Cardiac muscle cell (in vitro differentiated cells and primary cell): ENCODE measurements at regions not wholly inside any gene's neighbourhood (a gene's known extent, or its start where the extent isn't known, plus 50 kb on each side); places are given as distances from the start of the nearest gene placed in this dataset.

Experiments used
- DNase-seq, 2 donors: peaks; one replicate each; pipeline versions ENCODE4 v3.0.0 to v3.0.0-alpha.2; 2010 to 2017; ENCODE audit warnings: low read depth in 1 of 2, low spot score in 1 of 2
- H3K27ac ChIP-seq: fragments of 200-600 bp; sonication (generic); 2 replicates; pipeline ENCODE4 v1.5.1; 2016
- H3K27me3 ChIP-seq: fragments of 200-600 bp; sonication (generic); 2 replicates; pipeline ENCODE4 v1.6.0; 2016; ENCODE audit warnings: control low read depth
- H3K36me3 ChIP-seq: fragments of 200-600 bp; sonication (generic); 2 replicates; pipeline ENCODE4 v1.5.1; 2016; ENCODE audit warnings: control low read depth
- H3K4me1 ChIP-seq: fragments of 200-600 bp; sonication (generic); 2 replicates; pipeline ENCODE4 v1.8.1; 2017; ENCODE audit warnings: low read depth, mild to moderate bottlenecking, mixed run types
- H3K4me3 ChIP-seq: fragments of 200-600 bp; sonication (generic); 2 replicates; pipeline ENCODE4 v1.5.1; 2016; ENCODE audit warnings: mild to moderate bottlenecking
- H3K9me3 ChIP-seq: fragments of 200-600 bp; sonication (generic); 2 replicates; pipeline ENCODE4 v1.5.1; 2017; ENCODE audit warnings: low read depth, mild to moderate bottlenecking, control low read depth
- CTCF ChIP-seq: IDR thresholded peaks from 2 replicates; pipeline ENCODE4 v1.5.1; 2012; ENCODE audit warnings: low read depth, mild to moderate bottlenecking, low read length

GRCh38 chr9:129262261-129262660 is 84.2 kb upstream of the IER5L start:
- TF ChIP-seq CTCF: no peak
- Histone ChIP-seq H3K36me3 (no peaks in the 10 kb centered on the region), H3K4me3 (no peak overlapping the region), H3K27ac (no peak overlapping the region), H3K4me1 (peaks cover 3% of the 10 kb centered on the region), H3K9me3 (no peaks in the 10 kb centered on the region), H3K27me3 (peaks cover 17% of the 10 kb centered on the region)
- DNase-seq: no peak

GRCh38 chr9:129259375-129259774 is 81.3 kb upstream of the IER5L start:
- Histone ChIP-seq H3K9me3 (no peaks in the 10 kb centered on the region), H3K4me3 (no peak overlapping the region), H3K27me3 (peaks cover 17% of the 10 kb centered on the region), H3K27ac (no peak overlapping the region), H3K36me3 (no peaks in the 10 kb centered on the region), H3K4me1 (peaks cover 10% of the 10 kb centered on the region)
- no peak for DNase-seq
- TF ChIP-seq CTCF: no peak

- peaks cover 14% of the 10 kb centered on the region for H3K4me1 ChIP-seq
- no peak overlapping the region for H3K27ac ChIP-seq
- H3K36me3 ChIP-seq: no peaks in the 10 kb centered on the region
- no peak for DNase-seq
- H3K4me3 ChIP-seq: no peak overlapping the region
- H3K27me3 ChIP-seq: peaks cover 17% of the 10 kb centered on the region
- H3K9me3 ChIP-seq: no peaks in the 10 kb centered on the region
- no peak for TF ChIP-seq CTCF
Observed at GRCh38 chr9:129258823-129259301, 80.8 kb upstream of the IER5L start.

GRCh38 chr9:129258124-129258822 is 80.2 kb upstream of the IER5L start:
- H3K27ac ChIP-seq: no peak overlapping the region
- H3K9me3 ChIP-seq: no peaks in the 10 kb centered on the region
- peaks cover 17% of the 10 kb centered on the region for H3K27me3 ChIP-seq
- no peaks in the 10 kb centered on the region for H3K36me3 ChIP-seq
- no peak overlapping the region for H3K4me3 ChIP-seq
- H3K4me1 ChIP-seq: peaks cover 19% of the 10 kb centered on the region
- DNase-seq: peak; percentile 96 to 97
- TF ChIP-seq CTCF: no peak

- H3K27ac ChIP-seq: no peak overlapping the region
- DNase-seq: no peak
- no peaks in the 10 kb centered on the region for H3K36me3 ChIP-seq
- peaks cover 23% of the 10 kb centered on the region for H3K4me1 ChIP-seq
- TF ChIP-seq CTCF: no peak
- H3K4me3 ChIP-seq: no peak overlapping the region
- no peaks in the 10 kb centered on the region for H3K9me3 ChIP-seq
- H3K27me3 ChIP-seq: peaks cover 17% of the 10 kb centered on the region
Observed at GRCh38 chr9:129256959-129257713, 79.1 kb upstream of the IER5L start.
